GM21737 (cell line): ENCODE measurements at regions not wholly inside any gene's neighbourhood (a gene's known extent, or its start where the extent isn't known, plus 50 kb on each side); places are given as distances from the start of the nearest gene placed in this dataset.

ENCODE experiments used
- ATAC-seq: cut with Tn5 transposase; IDR thresholded peaks from one replicate; pipeline ENCODE4 v1.9.1; 2021; ENCODE audit warnings: mild to moderate bottlenecking, moderate library complexity; ENCODE audit not compliant: unreplicated experiment

GRCh38 chr21:27819299-27819698, 852.4 kb upstream of the ADAMTS5 start:
- no peak for ATAC-seq

GRCh38 chr21:27818847-27819246, 852.0 kb upstream of the ADAMTS5 start:
- ATAC-seq, result no peak

- ATAC-seq, result no peak
Observed at GRCh38 chr21:27817902-27818623, 851.2 kb upstream of the ADAMTS5 start.

- ATAC-seq, result no peak
Observed at GRCh38 chr21:27817074-27817473, 850.2 kb upstream of the ADAMTS5 start.

GRCh38 chr21:27816301-27816700, 849.4 kb upstream of the ADAMTS5 start:
- ATAC-seq, result no peak

GRCh38 chr21:27814226-27814625, 847.3 kb upstream of the ADAMTS5 start:
- ATAC-seq, result no peak

- no peak for ATAC-seq
Observed at GRCh38 chr21:27813750-27814149, 846.9 kb upstream of the ADAMTS5 start.

GRCh38 chr21:27813344-27813743, 846.5 kb upstream of the ADAMTS5 start:
- no peak for ATAC-seq

- no peak for ATAC-seq
Observed at GRCh38 chr21:27812279-27812678, 845.4 kb upstream of the ADAMTS5 start.

GRCh38 chr21:27808923-27809322, 842.0 kb upstream of the ADAMTS5 start:
- no peak for ATAC-seq

GRCh38 chr21:27807596-27807995, 840.7 kb upstream of the ADAMTS5 start:
- no peak for ATAC-seq

GRCh38 chr21:27806281-27806680, 839.4 kb upstream of the ADAMTS5 start:
- ATAC-seq, result no peak

- no peak for ATAC-seq
Observed at GRCh38 chr21:27805696-27806095, 838.8 kb upstream of the ADAMTS5 start.

GRCh38 chr21:27804515-27804914, 837.6 kb upstream of the ADAMTS5 start:
- ATAC-seq, result no peak

GRCh38 chr21:27803571-27803970, 836.7 kb upstream of the ADAMTS5 start:
- no peak for ATAC-seq

GRCh38 chr21:27802816-27803475, 836.1 kb upstream of the ADAMTS5 start:
- ATAC-seq, result no peak

- ATAC-seq, result no peak
Observed at GRCh38 chr21:27799861-27800260, 833.0 kb upstream of the ADAMTS5 start.

- no peak for ATAC-seq
Observed at GRCh38 chr21:27796106-27796505, 829.2 kb upstream of the ADAMTS5 start.

- no peak for ATAC-seq
Observed at GRCh38 chr21:27795418-27795817, 828.5 kb upstream of the ADAMTS5 start.

- ATAC-seq, result no peak
Observed at GRCh38 chr21:27793901-27794300, 827.0 kb upstream of the ADAMTS5 start.

- no peak for ATAC-seq
Observed at GRCh38 chr21:27787046-27787445, 820.2 kb upstream of the ADAMTS5 start.

- no peak for ATAC-seq
Observed at GRCh38 chr21:27779606-27780005, 812.7 kb upstream of the ADAMTS5 start.
